Suprapubic skin (tissue), 4 donors: ENCODE measurements at regions not wholly inside any gene's neighbourhood (a gene's known extent, or its start where the extent isn't known, plus 50 kb on each side); places are given as distances from the start of the nearest gene placed in this dataset.

Experiments used
- DNase-seq, 2 donors: peaks; one replicate each; pipeline ENCODE4 v3.0.0-alpha.2; 2019; ENCODE audit warnings: low spot score in 2 of 2
- H3K27ac ChIP-seq: fragments of 200-600 bp; sonication (generic); one replicate; pipeline ENCODE4 v1.5.1; 2019
- H3K27me3 ChIP-seq: fragments of 200-600 bp; sonication (generic); one replicate; pipeline ENCODE4 v1.5.1; 2019
- H3K36me3 ChIP-seq: fragments of 200-600 bp; sonication (generic); one replicate; pipeline ENCODE4 v1.5.1; 2019
- H3K4me1 ChIP-seq: fragments of 200-600 bp; sonication (generic); one replicate; pipeline ENCODE4 v1.5.1; 2019
- H3K4me3 ChIP-seq: fragments of 200-600 bp; sonication (generic); one replicate; pipeline ENCODE4 v1.5.1; 2019; ENCODE audit warnings: mild to moderate bottlenecking
- H3K9me3 ChIP-seq: fragments of 200-600 bp; sonication (generic); one replicate; pipeline ENCODE4 v1.5.1; 2019
- CTCF ChIP-seq, 2 donors: fragments of 200-600 bp in 1 of 2; fragments of 450-650 bp in 1 of 2; sonication (generic) in 1 of 2; IDR thresholded peaks; one replicate each; pipeline ENCODE4 v1.5.1; 2016 to 2019; ENCODE audit warnings: antibody characterized with exemption in 2 of 2, mild to moderate bottlenecking in 1 of 2, moderate library complexity in 1 of 2
- EP300 ChIP-seq: sonication (generic); formaldehyde crosslinking; IDR thresholded peaks from one replicate; pipeline ENCODE4 v1.6.1; 2017; ENCODE audit warnings: antibody characterized with exemption
- POLR2A ChIP-seq, 2 donors: fragments of 450-650 bp; IDR thresholded peaks; one replicate each; pipeline ENCODE4 v1.6.1; 2017; ENCODE audit warnings: antibody characterized with exemption in 2 of 2, mild to moderate bottlenecking in 2 of 2, moderate library complexity in 2 of 2
- POLR2AphosphoS5 ChIP-seq, 3 donors: sonication (generic); formaldehyde crosslinking; IDR thresholded peaks; one replicate each; pipeline ENCODE4 v1.6.1; 2017; ENCODE audit warnings: antibody characterized with exemption in 3 of 3
- WGBS: methylation state at CpG from one replicate; pipeline ENCODE4 v1.1.5; 2018; 5-methylcytosine and 5-hydroxymethylcytosine counted together

- no peaks in the 10 kb centered on the region for H3K9me3 ChIP-seq
- 86% methylated on average over 3 of the region's 3 CpGs for WGBS
- no peak overlapping the region for H3K4me3 ChIP-seq
- TF ChIP-seq EP300 (no peak), POLR2A (IDR thresholded peaks at IDR 0.05) (no peak), CTCF (IDR thresholded peaks at IDR 0.05) (no peak), POLR2AphosphoS5 (IDR thresholded peaks at IDR 0.05) (no peak)
- no peak for DNase-seq
- no peaks in the 10 kb centered on the region for H3K27me3 ChIP-seq
- H3K27ac ChIP-seq, result no peak overlapping the region
- peaks cover 57% of the 10 kb centered on the region for H3K36me3 ChIP-seq
- H3K4me1 ChIP-seq, result peaks cover 12% of the 10 kb centered on the region
Observed at GRCh38 chr14:71729596-71729995, 202.6 kb upstream of the RGS6 start.

GRCh38 chr14:71730471-71730870 is 201.8 kb upstream of the RGS6 start:
- DNase-seq, result no peak
- TF ChIP-seq POLR2A (IDR thresholded peaks at IDR 0.05) (no peak), CTCF (IDR thresholded peaks at IDR 0.05) (no peak), POLR2AphosphoS5 (IDR thresholded peaks at IDR 0.05) (no peak), EP300 (no peak)
- no peaks in the 10 kb centered on the region for H3K9me3 ChIP-seq
- no peak overlapping the region for H3K27ac ChIP-seq
- H3K4me1 ChIP-seq, result peaks cover 9% of the 10 kb centered on the region
- H3K27me3 ChIP-seq, result no peaks in the 10 kb centered on the region
- H3K36me3 ChIP-seq, result peaks cover 57% of the 10 kb centered on the region
- no peak overlapping the region for H3K4me3 ChIP-seq
- 93% methylated on average over 1 of the region's 1 CpG for WGBS

GRCh38 chr14:71731096-71731495 is 201.1 kb upstream of the RGS6 start:
- Histone ChIP-seq H3K27me3 (no peaks in the 10 kb centered on the region), H3K4me1 (peaks cover 3% of the 10 kb centered on the region)
- 93% methylated on average over 5 of the region's 5 CpGs for WGBS

GRCh38 chr14:71733210-71733883 is 198.9 kb upstream of the RGS6 start:
- 90% methylated on average over 6 of the region's 6 CpGs for WGBS
- no peak for TF ChIP-seq POLR2A (IDR thresholded peaks at IDR 0.05)
- TF ChIP-seq POLR2AphosphoS5 (IDR thresholded peaks at IDR 0.05), result no peak
- no peak for TF ChIP-seq EP300
- Histone ChIP-seq H3K27me3 (no peaks in the 10 kb centered on the region), H3K9me3 (no peaks in the 10 kb centered on the region), H3K4me3 (no peak overlapping the region), H3K36me3 (peaks cover 79% of the 10 kb centered on the region), H3K27ac (no peak overlapping the region), H3K4me1 (no peaks in the 10 kb centered on the region)
- no peak for DNase-seq

More at GRCh38 chr14:71731096-71731495, 201.1 kb upstream of the RGS6 start:
- no peak overlapping the region for H3K27ac ChIP-seq
- H3K9me3 ChIP-seq, result no peaks in the 10 kb centered on the region
- no peak overlapping the region for H3K4me3 ChIP-seq
- DNase-seq, result no peak
- peaks cover 62% of the 10 kb centered on the region for H3K36me3 ChIP-seq
- TF ChIP-seq CTCF (IDR thresholded peaks at IDR 0.05) (no peak), EP300 (no peak), POLR2A (IDR thresholded peaks at IDR 0.05) (no peak), POLR2AphosphoS5 (IDR thresholded peaks at IDR 0.05) (no peak)

GRCh38 chr14:71734076-71734475 is 198.2 kb upstream of the RGS6 start:
- no peak for DNase-seq
- WGBS, result 95% methylated on average over 14 of the region's 14 CpGs
- Histone ChIP-seq H3K4me1 (peaks cover 2% of the 10 kb centered on the region), H3K36me3 (peaks cover 82% of the 10 kb centered on the region), H3K27ac (no peak overlapping the region), H3K4me3 (no peak overlapping the region), H3K27me3 (no peaks in the 10 kb centered on the region), H3K9me3 (no peaks in the 10 kb centered on the region)
- TF ChIP-seq POLR2A (IDR thresholded peaks at IDR 0.05), result no peak
- TF ChIP-seq EP300, result no peak
- TF ChIP-seq POLR2AphosphoS5 (IDR thresholded peaks at IDR 0.05), result no peak
- no peak for TF ChIP-seq CTCF (IDR thresholded peaks at IDR 0.05)
